Right renal pelvis (tissue), 4 donors: ENCODE measurements at regions not wholly inside any gene's neighbourhood (a gene's known extent, or its start where the extent isn't known, plus 50 kb on each side); places are given as distances from the start of the nearest gene placed in this dataset.
"Not testable (repeated sequence)": the region's sequence is repeated elsewhere in the genome, so short reads cannot be mapped to it uniquely, and the experiment has no call there.

Source experiments
- DNase-seq, 4 donors: peaks; one replicate each; pipeline ENCODE4 v3.0.0-alpha.2; 2013; ENCODE audit warnings: low read depth in 4 of 4, low spot score in 3 of 4, missing footprints in 1 of 4

DNA sequence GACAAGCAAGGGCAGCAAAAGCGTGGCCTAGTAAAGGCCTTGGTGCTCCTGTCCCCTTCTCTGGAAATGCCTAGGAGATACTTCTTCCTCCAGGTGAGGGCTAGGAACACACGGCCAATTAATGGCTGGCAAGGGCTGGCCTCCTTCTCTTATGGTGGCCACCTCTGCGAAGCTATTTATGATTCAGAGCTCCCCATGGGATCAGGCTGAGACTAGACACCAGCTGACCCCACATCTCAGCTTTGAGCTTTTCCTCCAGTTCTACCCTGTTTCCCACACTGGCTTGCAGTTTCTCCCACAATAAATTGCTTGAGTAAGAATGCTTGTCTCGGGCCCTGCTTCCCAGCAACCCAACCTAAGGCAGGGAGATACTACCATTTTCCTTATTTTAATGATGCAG lies 53.7 kb downstream of the CAMK2N1 start:
- DNase-seq = no peak

DNA sequence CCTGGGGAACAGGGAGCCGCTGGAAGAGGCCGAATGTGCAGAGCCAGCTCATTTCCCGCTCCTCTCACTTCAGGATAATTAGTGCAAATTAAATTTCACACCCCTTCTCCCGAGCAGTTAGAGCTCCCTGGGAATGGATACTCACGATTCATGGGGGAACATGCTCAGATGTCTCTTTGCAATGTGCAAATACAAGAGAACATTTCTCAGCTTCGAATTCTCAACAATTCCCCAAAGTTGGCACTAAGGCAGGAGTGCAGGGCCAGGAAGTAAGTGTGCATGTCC lies 54.9 kb downstream of the CAMK2N1 start:
- no peak for DNase-seq

DNA sequence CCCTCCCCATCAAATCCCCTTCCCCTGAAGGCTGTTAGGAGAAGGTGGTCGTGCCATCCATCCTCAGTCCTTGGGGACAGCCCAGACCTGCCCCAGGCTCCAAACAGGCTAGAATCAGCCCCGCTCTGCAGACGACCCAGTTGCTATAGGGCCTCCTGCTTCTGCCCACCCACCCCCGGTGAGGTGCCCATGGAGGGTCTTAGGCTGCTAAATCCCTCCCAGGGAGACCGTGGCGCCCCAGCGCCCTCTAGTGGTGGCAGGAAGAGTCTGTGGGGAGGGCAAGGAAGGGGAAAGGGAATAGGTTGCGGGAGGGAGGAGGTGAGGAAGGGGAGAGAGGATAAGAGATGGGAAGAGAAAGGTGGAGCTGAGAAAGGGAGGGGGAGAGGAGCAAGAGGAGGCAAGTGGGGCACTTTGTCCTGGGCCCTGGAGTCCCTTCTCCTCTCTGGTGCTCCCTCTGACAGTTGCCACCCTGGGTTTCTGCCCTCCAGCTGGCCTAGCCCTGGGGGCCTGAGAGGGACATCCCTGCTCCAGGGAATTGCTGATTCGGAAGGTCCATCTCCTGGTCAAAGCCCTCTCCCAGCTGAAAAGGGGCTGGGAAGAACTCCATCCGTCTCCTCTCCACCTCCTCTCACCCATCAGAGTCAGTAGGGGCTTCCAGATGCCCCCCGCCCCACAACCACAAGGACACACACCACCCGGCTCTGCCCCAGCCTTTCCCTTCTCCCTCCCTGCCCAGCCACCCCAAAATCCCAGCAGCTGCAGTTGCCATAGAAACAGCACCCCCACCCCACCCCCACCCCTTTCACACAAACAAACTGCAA lies 55.4 kb downstream of the CAMK2N1 start:
- DNase-seq = peak in 2 of 4 donors; percentile 14 to 25

DNA sequence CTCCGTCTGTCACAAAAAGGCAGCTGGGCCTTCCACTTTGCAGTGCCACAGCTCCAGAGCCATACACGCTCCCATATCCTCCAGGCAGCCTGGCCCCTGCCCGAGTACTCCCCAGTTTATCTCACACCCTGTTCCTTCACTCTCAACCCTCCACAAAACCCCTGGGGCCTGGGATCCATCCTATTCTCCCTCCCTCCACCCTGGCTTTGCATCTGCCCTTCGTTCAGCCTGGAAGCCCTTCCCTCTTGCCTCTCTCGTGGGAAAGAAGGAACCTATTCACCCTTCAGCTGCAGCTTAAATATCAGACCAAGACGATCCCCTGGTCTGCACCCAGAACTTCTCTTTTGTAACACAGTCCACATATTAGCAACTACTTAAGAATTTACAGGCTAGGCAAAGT lies 56.7 kb downstream of the CAMK2N1 start:
- DNase-seq = no peak

DNA sequence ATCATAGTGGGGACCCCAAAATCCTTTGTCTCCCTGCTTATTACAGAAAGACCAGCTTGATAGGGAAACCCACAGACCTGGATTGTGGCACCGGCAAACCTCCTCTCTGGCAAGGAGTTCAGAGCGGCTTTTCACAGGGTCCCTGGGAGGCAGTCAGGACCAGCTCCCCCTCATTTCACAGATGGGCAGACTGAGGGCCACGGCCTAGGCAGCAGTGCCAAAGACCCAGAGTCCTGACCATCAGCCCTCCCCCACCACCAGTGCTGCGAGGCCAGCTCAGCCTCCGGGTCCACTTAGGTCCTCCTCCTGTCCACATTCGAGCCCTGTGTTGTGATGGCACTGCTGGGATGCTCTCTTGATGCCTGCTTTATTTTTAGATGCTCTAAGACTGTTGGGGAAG lies 57.2 kb downstream of the CAMK2N1 start:
- no peak for DNase-seq

DNA sequence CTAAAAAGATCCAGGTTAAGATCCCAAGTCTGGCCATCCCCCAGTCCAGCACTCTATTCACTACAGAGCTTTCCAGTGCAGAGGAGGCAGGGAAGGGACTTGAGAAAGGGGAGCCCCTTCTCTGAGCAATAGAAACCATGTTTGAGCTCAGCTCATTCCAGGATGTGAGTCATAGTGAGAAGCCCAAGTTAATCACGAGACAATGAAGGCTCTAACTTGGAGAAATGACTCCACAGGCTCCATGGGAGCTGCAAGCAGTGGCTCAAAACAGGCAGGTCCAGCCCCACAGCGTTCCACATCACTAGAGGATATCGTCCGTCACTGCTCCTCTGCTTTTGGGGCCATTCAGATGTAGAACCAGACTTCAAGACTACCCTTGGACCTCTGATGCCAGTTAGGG lies 59.1 kb downstream of the CAMK2N1 start:
- DNase-seq = no peak

DNA sequence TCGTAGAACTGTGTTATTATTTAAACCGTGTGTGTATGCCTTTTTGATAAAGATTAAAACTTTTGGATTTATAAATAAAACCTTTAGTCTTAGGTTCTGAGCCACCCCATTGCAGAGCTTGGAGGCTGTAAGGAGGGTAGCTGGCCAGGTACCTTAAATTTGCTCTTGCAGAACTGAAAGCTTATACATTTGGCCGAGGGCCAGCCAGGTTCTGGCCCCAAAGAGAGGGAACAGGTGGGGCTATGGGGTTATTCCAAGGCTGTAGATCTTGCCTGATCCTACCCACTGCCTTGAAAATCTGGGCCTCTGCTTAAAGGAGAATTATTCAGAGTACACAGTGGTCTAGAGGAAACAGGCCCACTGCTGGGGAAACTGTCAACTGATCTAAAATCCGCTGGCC lies 59.6 kb downstream of the CAMK2N1 start:
- no peak for DNase-seq

DNA sequence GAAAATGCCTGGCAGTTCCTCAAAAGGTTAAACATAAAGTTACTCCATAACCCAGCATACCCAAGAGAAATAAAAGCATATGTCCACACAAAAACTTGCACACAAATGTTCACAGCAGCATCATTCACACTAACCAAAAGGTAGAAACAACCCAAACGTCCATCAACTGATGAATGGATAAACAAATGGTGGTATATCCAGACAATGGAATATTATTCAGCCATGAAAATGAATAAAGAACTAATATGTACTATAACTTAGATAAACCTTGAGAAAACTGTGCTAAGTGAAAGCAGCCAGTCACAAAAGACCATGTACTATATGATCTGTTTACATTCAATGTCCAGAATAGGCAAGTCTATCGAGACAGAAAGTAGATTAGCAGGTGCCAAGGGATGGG lies 60.4 kb downstream of the CAMK2N1 start:
- DNase-seq = no peak

DNA sequence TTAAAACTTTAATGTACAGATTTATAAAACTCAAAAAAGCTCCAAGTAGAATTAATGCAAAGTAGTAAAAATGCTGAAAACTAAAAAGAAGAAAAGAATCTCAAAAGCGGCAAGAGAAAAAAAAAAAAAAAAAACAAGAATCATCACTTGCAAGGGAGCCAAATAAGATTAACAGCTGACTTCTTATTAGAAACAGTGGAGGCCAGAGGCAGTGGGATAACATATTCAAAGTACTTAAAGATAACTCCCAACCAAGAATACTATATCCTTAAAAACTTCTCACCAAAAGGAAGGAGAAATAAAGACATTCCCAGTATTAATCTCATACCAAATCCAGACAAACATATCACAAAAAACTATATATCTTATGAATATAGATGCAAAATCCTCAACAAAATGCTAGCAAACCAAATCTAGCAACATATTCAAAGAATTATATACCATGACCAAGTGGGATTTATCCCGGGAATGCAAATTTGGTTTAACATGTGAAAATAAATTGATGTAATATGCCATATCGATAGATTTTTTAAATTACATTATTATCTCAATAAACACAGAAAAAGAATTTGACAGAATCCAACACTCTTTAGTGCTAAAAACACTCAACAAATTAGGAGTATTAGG lies 62.7 kb downstream of the CAMK2N1 start:
- no peak for DNase-seq

DNA sequence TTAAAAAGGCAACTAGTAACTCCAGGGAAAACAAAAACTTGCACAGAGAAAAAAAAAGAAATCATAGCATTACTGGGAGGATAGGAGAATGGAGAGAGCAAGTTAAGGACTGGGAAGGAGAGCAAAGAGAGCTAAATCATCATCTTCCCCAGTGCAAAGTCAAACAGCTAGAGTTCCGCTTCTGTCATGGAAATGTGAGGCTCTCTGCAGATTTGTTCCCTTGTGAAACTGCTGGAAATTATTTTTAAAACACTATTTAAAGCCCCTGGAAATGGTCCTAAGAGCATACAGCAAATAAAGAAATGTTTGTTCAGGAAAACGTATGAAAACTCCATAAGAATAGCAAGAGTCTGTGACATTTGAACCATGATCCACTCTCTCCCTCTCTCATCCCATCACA lies 64.6 kb downstream of the CAMK2N1 start:
- no peak for DNase-seq

DNA sequence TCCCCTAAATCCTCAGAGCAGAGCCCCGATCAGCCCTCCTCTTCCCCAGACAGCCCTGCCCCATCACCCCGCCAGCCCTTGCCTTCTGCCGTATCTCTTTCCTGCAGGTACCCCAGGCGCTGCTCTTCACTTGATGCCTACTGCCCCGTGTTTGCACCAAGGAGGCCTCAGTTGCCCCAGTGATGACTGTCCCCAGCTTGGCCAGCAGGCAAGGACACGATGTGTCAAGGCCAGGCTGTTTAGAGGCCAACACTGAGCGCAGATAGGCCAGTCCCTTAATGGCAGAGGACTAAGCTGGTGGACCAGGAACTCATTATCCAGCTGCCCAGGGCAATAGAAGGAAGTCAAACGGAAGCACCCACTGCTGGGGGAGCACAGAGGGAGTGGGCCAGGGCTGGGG lies 68.4 kb downstream of the CAMK2N1 start:
- no peak for DNase-seq

DNA sequence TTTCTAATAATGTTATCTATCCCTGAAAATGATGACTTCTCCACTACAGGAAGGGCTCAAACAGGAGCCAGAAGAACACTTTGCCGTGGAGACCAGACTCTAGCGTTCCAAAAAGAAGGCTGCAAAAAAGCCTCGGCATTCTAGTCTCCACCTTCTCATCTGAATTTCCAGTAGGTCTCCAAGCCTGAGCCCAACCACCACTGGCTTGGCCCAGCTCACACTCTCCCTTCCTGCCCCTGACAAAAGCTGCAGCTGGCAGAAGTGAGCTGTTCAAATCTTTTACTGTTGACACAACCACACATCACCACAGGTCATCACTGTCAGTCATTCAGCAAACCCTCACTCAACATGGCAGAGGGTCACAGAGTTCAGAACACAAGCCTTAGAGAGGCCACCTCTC lies 69.3 kb downstream of the CAMK2N1 start:
- no peak for DNase-seq

DNA sequence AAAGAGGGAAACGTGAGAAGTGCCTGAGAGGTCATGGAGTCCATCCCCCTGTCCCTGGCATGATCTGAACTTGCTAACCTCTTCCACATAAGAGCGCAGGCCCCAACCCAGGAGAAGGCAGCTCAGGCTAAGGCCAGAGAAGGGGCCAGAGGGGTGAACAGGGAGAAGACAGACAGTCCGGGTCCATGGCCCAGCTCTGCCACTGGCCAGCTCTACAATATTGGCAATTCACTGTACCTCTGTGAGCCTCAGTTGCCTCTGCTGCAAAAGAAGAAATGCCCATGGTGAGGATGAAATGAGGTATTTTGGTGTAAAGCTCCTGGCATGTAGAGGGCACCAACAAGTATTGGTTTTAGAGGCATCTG lies 72.3 kb downstream of the CAMK2N1 start:
- no peak for DNase-seq

DNA sequence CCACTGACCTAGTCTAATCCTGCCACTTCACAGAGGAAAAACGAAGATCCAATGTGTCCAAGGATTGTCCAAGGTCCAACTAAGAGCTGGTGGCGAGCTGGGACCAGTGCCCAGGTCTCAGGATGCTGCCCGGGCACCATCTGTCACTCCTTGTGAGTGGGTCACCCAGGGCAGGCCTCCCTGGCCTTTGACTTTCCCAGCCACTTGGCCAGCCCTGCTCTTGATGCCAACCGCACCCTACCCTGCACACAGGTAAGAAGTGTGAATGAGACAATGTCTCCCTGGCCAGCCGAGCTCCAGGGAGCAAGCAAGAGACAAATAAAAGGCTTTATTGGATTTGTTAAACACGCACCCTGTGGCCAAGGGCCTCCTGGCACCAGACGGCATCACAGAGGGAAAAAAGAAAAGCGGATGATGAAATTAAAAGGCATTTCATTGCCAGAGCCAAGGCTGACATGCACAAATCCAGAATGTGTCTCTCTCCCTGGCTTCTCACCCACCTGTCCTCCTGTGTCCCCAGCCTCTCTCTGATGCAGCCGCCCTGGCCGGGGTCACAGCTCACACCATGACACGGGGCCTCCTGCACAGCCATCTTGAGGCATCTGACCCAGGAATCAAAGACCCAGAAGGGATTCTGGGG lies 72.8 kb downstream of the CAMK2N1 start:
- no peak for DNase-seq

DNA sequence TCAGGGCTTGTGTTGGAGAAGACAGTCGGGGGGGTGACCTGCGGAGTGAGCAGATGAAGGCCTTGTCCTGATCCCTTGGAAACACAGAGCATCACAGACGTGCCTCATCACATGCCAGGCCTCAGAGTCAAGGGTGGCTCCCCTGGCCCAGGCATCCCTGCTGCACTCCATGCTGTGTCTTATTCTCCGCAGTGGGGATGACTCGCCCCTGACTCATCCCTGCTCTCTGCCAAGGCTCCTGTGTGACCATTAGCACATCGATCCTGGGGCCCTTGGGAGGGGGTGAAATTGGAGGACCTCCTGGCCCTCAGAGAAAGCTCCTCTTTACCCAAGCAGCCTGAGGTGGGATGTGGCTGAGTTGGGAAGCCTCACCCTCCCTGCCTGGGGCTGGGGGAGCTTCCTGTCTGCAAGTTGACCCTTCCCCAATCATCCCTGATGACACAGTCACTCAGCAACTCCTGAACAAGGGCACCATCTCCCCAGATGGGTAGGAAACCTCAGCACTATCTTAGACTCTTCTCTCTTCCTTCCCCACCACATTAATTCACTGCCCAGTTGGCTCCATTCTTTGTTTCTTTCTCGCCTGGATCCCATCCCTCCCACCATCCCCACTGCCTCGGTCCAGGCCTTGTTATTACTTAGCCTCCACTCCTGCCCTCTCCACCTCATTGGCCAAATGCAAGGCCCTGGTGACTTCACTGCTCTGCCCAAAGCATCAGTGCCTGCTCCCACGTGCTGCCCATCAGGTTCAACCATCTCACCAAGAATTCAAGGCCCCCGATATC lies 74.6 kb downstream of the CAMK2N1 start:
- DNase-seq = no peak

DNA sequence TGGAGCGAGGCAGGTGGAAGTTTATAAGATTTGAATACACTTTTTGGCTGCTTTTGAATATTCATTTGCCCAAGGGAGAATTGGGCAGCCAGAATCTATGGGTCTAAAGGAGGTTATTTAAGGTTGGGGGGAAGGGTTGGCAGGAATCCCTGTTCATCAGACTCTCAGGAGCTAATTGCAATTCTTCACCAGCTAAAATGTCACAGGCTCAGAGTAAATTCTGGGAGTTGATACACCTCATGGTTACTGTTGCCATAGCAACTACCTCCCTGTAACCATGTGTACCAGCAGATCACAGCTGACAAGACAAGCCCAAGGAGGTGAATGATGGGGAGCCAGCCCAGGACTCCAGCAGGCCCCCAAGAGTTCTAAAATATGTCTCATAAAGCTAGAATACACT lies 75.5 kb downstream of the CAMK2N1 start:
- no peak for DNase-seq

DNA sequence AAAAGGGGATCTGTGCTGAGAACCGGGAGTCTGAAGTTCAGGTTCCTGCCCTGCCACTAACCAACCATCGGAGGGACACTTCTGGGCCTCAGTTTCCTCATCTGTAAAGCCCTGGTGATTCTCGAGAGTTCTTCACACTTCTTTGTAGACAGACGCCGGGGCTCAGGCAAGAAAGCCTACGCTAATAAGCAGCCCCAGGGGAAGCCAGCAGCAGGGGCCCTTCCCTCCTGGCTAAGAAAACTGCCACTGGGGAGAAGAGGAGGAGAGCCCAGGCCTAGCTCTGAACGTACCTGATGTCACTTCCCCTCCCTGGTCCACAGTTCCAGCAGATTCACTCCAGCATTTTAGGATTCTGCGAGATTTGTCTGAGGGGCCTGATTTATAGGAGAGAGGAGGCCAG lies 76.0 kb downstream of the CAMK2N1 start:
- no peak for DNase-seq

DNA sequence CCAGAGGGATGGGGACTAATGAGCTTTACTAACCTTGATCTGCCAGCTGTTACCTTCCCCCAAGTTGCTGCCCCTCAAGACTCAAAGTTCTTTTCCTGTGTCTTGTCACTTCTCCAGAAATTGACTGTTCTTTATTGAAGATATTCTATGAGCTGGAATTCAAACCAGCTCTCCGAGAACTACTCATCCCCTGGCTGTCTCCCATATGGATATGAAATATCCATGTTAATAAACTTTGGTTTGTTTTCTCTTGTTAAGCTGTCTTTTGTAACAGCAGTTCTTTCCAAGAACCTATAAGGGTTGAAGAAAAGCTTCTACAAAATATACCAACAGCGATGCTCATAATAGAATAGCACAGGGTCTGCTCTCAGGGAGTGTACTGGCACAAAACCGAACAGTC lies 77.0 kb downstream of the CAMK2N1 start:
- DNase-seq = no peak

DNA sequence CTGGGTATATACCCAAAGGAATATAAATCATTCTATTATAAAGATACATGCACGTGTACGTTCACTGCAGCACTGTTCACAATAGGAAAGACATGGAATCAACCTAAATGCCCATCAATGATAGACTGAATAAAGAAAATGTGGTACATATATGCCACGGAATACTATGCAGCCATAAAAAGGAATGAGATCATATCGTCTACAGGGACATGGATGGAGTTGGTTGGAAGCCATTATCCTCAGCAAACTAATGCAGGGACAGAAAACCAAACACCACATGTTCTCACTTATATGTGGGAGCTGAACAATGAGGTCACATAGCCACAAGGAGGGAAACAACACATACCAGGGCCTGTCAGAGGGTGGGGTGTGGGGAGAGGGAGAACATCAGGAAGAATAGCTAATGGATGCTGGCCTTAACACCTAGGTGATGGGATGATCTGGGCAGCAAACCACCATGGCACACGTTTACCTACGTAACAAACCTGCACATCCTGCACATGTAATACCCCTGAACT lies 77.8 kb downstream of the CAMK2N1 start:
- not testable (repeated sequence) for DNase-seq

DNA sequence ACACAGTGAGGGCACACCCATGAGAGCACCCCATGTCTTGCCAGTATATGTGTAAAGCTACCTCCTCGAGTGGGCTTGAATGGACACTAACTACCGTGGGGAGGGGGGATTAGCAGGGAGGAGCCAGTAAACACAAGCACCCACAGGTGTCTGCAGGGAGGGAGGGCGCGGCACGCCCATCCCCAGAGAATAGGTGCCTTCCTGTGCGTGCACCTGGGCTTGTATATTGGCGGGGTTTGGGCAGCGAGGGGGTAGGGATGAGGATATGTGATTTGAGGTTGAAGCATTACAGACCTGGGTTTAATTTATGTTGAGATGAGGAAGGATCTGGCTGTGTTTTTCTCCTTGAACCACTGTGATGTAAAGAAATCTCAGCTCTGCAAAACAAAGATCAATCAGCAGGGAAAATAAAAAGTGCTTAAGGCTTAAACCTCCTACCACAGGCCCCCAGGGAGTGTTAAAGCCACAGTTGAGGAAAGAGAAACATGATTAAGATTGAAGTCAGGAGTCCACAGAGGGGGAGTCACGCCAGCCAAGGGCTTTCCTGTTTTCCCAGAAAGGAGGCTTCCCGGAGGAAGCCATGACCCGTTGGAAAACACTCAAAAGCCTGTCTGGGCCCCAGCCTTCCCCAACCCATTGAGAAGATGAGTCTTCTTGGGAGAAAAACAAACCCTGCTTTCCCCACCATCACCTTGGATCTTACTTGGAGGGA lies 80.0 kb downstream of the CAMK2N1 start:
- peak in 3 of 4 donors; percentile 4 to 25 (median 10) for DNase-seq
